ENCODE measurements at regions not wholly inside any gene's neighbourhood (a gene's known extent, or its start where the extent isn't known, plus 50 kb on each side); places are given as distances from the start of the nearest gene placed in this dataset.

DNA sequence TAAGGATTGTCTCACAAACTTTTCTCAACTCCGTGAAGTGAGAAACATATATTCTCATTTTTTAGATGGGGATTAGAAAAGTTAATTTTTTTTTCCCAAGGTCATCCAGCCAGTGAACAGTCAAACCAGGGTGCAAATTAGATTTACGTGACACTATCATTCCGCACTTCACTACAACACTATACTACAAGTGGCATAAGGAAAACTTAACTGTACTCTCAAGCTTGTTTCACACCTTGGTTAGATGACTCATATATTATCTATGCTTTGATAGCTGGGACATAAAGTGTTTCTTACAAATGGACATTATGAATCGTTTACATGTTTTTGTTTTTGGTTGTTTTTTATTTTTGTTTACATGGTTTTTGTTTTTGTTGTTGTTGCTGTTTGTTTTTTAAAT lies 525.7 kb downstream of the PPARGC1A start:
- no peak overlapping the region for H3K14ac ChIP-seq (ENCODE audit: insufficient read depth, low read length)
- H3K23ac ChIP-seq (ENCODE audit: insufficient read length, low read depth, low read length), result no peak overlapping the region
- no peaks in the 10 kb centered on the region for H4K20me1 ChIP-seq (ENCODE audit: control insufficient read depth, insufficient read depth, insufficient read length)
- H3K9ac ChIP-seq (ENCODE audit: extremely low read depth, insufficient read length, low read length), result no peak overlapping the region
- H3K18ac ChIP-seq (ENCODE audit: insufficient read length, low read depth, low read length), result no peak overlapping the region
- H3K27ac ChIP-seq (ENCODE audit: insufficient read length, low read depth, low read length), result no peak overlapping the region
- H4K5ac ChIP-seq (ENCODE audit: insufficient read length, low read depth, low read length), result no peak overlapping the region
- Mint-ChIP-seq H3K9me3 (no peaks in the 10 kb centered on the region), H3K4me1 (0 out of 4 replicates have a peak, but pooled peaks cover 0 to under 1% of the 10 kb centered on the region in 2 experiments), H3K36me3 (ENCODE audit: insufficient read depth in 1 of 3, low read depth in 3 of 3) (no peaks in the 10 kb centered on the region), H3K27ac (no peak overlapping the region), H3K27me3 (ENCODE audit: low read depth) (no peaks in the 10 kb centered on the region), H3K4me3 (no peak overlapping the region)
- H3K9me3 ChIP-seq (ENCODE audit: control insufficient read depth, low read depth, low read length), result no peaks in the 10 kb centered on the region
- H3K23me2 ChIP-seq (ENCODE audit: insufficient read length, low read depth, low read length, poor library complexity, severe bottlenecking), result no peaks in the 10 kb centered on the region
- no peak overlapping the region for H4K8ac ChIP-seq (replicated peaks; ENCODE audit: insufficient read length, low read depth, low read length)
- DNase-seq, result no peak
- no peak overlapping the region for H2AK5ac ChIP-seq (ENCODE audit: insufficient read length, low read length)
- no peak overlapping the region for H2BK20ac ChIP-seq (ENCODE audit: low read depth, low read length, poor library complexity, severe bottlenecking)
- no peak overlapping the region for H3K4me2 ChIP-seq (ENCODE audit: insufficient read depth, insufficient read length, low read length)
- no peak overlapping the region for H3K56ac ChIP-seq (ENCODE audit: insufficient read length, low read depth, low read length)
- no peak overlapping the region for H2BK12ac ChIP-seq (ENCODE audit: insufficient read length, low read depth, low read length)
- WGBS (ENCODE audit: extremely low coverage, insufficient read length, low lambda C conversion rate), result no CpG with 5 or more reads among the region's 4 CpGs
- no peak overlapping the region for H2AFZ ChIP-seq (ENCODE audit: low read length)
- no peak overlapping the region for H2BK120ac ChIP-seq (ENCODE audit: low read depth, low read length, poor library complexity, severe bottlenecking)
- H3K4ac ChIP-seq (ENCODE audit: low read depth, low read length), result no peak overlapping the region
- no peak overlapping the region for H4K91ac ChIP-seq (ENCODE audit: insufficient read length, low read depth, low read length)
- H2BK15ac ChIP-seq (ENCODE audit: low read depth, low read length), result no peak overlapping the region
- TF ChIP-seq, protein P1, sequence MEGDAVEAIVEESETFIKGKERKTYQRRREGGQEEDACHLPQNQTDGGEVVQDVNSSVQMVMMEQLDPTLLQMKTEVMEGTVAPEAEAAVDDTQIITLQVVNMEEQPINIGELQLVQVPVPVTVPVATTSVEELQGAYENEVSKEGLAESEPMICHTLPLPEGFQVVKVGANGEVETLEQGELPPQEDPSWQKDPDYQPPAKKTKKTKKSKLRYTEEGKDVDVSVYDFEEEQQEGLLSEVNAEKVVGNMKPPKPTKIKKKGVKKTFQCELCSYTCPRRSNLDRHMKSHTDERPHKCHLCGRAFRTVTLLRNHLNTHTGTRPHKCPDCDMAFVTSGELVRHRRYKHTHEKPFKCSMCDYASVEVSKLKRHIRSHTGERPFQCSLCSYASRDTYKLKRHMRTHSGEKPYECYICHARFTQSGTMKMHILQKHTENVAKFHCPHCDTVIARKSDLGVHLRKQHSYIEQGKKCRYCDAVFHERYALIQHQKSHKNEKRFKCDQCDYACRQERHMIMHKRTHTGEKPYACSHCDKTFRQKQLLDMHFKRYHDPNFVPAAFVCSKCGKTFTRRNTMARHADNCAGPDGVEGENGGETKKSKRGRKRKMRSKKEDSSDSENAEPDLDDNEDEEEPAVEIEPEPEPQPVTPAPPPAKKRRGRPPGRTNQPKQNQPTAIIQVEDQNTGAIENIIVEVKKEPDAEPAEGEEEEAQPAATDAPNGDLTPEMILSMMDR (conservative IDR thresholded peaks at IDR 0.05), result no peak
- no peaks in the 10 kb centered on the region for H3K79me2 ChIP-seq (ENCODE audit: insufficient read depth, low read length)
- H3K27me3 ChIP-seq (ENCODE audit: insufficient read depth, low read length), result no peaks in the 10 kb centered on the region
- H3T11ph ChIP-seq (ENCODE audit: low read length), result no peak overlapping the region
- no peak overlapping the region for H2BK5ac ChIP-seq (ENCODE audit: insufficient read length, low read length)
- no peaks in the 10 kb centered on the region for H3K4me1 ChIP-seq (ENCODE audit: insufficient read depth, low read length)
- no peaks in the 10 kb centered on the region for H3K79me1 ChIP-seq (ENCODE audit: insufficient read depth, low read depth, low read length, poor library complexity, severe bottlenecking)
